H9 (cell line): ENCODE measurements at regions not wholly inside any gene's neighbourhood (a gene's known extent, or its start where the extent isn't known, plus 50 kb on each side); places are given as distances from the start of the nearest gene placed in this dataset.

Source experiments
- DNase-seq: peaks from one replicate; pipeline ENCODE4 v3.0.0-alpha.2; 2017
- H2AFZ ChIP-seq: one replicate; pipeline ENCODE4 v1.6.1; 2013; ENCODE audit warnings: mild to moderate bottlenecking, low read length, control low read depth, moderate library complexity
- H2AK5ac ChIP-seq: 2 replicates; pipeline ENCODE4 v1.6.1; 2013; ENCODE audit warnings: low read length, control low read depth, mixed read lengths; ENCODE audit not compliant: insufficient read length
- H2BK120ac ChIP-seq: one replicate; pipeline ENCODE4 v1.6.1; 2013; ENCODE audit warnings: low read depth, mild to moderate bottlenecking, low read length, control low read depth, inconsistent platforms; ENCODE audit not compliant: poor library complexity, severe bottlenecking
- H2BK12ac ChIP-seq: 2 replicates; pipeline ENCODE4 v1.6.1; 2013; ENCODE audit warnings: low read length, control low read depth, mixed read lengths, low read depth; ENCODE audit not compliant: insufficient read length
- H2BK15ac ChIP-seq: 2 replicates; pipeline ENCODE4 v1.6.1; 2013; ENCODE audit warnings: low read depth, low read length, control low read depth
- H2BK20ac ChIP-seq: one replicate; pipeline ENCODE4 v1.6.1; 2013; ENCODE audit warnings: low read depth, mild to moderate bottlenecking, low read length, control low read depth, inconsistent platforms; ENCODE audit not compliant: poor library complexity, severe bottlenecking
- H2BK5ac ChIP-seq: 2 replicates; pipeline ENCODE4 v1.6.1; 2013; ENCODE audit warnings: low read length, control low read depth, mixed read lengths; ENCODE audit not compliant: insufficient read length
- H3K14ac ChIP-seq: 2 replicates; pipeline ENCODE4 v1.6.1; 2013; ENCODE audit warnings: low read length, control low read depth; ENCODE audit not compliant: insufficient read depth
- H3K18ac ChIP-seq: 2 replicates; pipeline ENCODE4 v1.6.1; 2013; ENCODE audit warnings: low read depth, mild to moderate bottlenecking, mixed read lengths, low read length, control low read depth; ENCODE audit not compliant: insufficient read length
- H3K23ac ChIP-seq: 2 replicates; pipeline ENCODE4 v1.6.1; 2013; ENCODE audit warnings: low read length, control low read depth, mixed read lengths, low read depth; ENCODE audit not compliant: insufficient read length
- H3K23me2 ChIP-seq: 2 replicates; pipeline ENCODE4 v1.6.1; 2013; ENCODE audit warnings: low read depth, mild to moderate bottlenecking, mixed read lengths, low read length, control low read depth; ENCODE audit not compliant: insufficient read length, poor library complexity, severe bottlenecking
- H3K27ac ChIP-seq: 2 replicates; pipeline ENCODE4 v1.5.1; 2013; ENCODE audit warnings: low read length, control low read depth, mixed read lengths, low read depth; ENCODE audit not compliant: insufficient read length
- H3K27me3 ChIP-seq: 2 replicates; pipeline ENCODE4 v1.6.1; 2013; ENCODE audit warnings: low read length, control low read depth, inconsistent platforms; ENCODE audit not compliant: insufficient read depth
- H3K4ac ChIP-seq: 2 replicates; pipeline ENCODE4 v1.6.1; 2013; ENCODE audit warnings: low read depth, mild to moderate bottlenecking, control low read depth, inconsistent platforms, low read length, moderate library complexity
- H3K4me1 ChIP-seq: 2 replicates; pipeline ENCODE4 v1.6.1; 2013; ENCODE audit warnings: low read length, control low read depth, inconsistent platforms; ENCODE audit not compliant: insufficient read depth
- H3K4me2 ChIP-seq: 2 replicates; pipeline ENCODE4 v1.6.1; 2013; ENCODE audit warnings: low read length, control low read depth, mixed read lengths; ENCODE audit not compliant: insufficient read length, insufficient read depth
- H3K56ac ChIP-seq: 2 replicates; pipeline ENCODE4 v1.6.1; 2013; ENCODE audit warnings: low read depth, mild to moderate bottlenecking, mixed read lengths, low read length, control low read depth; ENCODE audit not compliant: insufficient read length
- H3K79me1 ChIP-seq: 2 replicates; pipeline ENCODE4 v1.6.1; 2013; ENCODE audit warnings: low read depth, mild to moderate bottlenecking, moderate library complexity, low read length, control low read depth, inconsistent platforms; ENCODE audit not compliant: insufficient read depth, poor library complexity, severe bottlenecking
- H3K79me2 ChIP-seq: 2 replicates; pipeline ENCODE4 v1.6.1; 2013; ENCODE audit warnings: low read length, control low read depth, inconsistent platforms; ENCODE audit not compliant: insufficient read depth
- H3K9ac ChIP-seq: 2 replicates; pipeline ENCODE4 v1.6.1; 2013; ENCODE audit warnings: low read length, control low read depth, mixed read lengths; ENCODE audit not compliant: insufficient read length; ENCODE audit errors: extremely low read depth
- H3K9me3 ChIP-seq: one replicate; pipeline ENCODE4 v1.6.1; 2013; ENCODE audit warnings: low read depth, low read length, inconsistent platforms; ENCODE audit not compliant: control insufficient read depth
- H3T11ph ChIP-seq: one replicate; pipeline ENCODE4 v1.6.1; 2013; ENCODE audit warnings: mild to moderate bottlenecking, low read length, control low read depth, inconsistent platforms
- H4K20me1 ChIP-seq: one replicate; pipeline ENCODE4 v1.6.1; 2013; ENCODE audit not compliant: control insufficient read depth, insufficient read length, insufficient read depth
- H4K5ac ChIP-seq: 2 replicates; pipeline ENCODE4 v1.6.1; 2013; ENCODE audit warnings: low read depth, mild to moderate bottlenecking, mixed read lengths, low read length, control low read depth; ENCODE audit not compliant: insufficient read length
- H4K8ac ChIP-seq: replicated peaks from 2 replicates; pipeline ENCODE4 v1.6.1; 2013; ENCODE audit warnings: low read length, control low read depth, mixed read lengths, low read depth; ENCODE audit not compliant: insufficient read length
- H4K91ac ChIP-seq: 2 replicates; pipeline ENCODE4 v1.6.1; 2013; ENCODE audit warnings: low read depth, mild to moderate bottlenecking, moderate library complexity, mixed read lengths, low read length, control low read depth; ENCODE audit not compliant: insufficient read length
- H3K27ac Mint-ChIP-seq, 3 experiments: 2 replicates in 2 of 3; 3 replicates in 1 of 3; pipeline ENCODE4 v1.8.0; 2020 to 2021; ENCODE audit warnings: mixed read lengths in 3 of 3, mild to moderate bottlenecking in 1 of 3, moderate library complexity in 1 of 3
- H3K27me3 Mint-ChIP-seq: 2 replicates; pipeline ENCODE4 v1.8.0; 2021; ENCODE audit warnings: low read depth, mild to moderate bottlenecking, moderate library complexity, mixed read lengths
- H3K36me3 Mint-ChIP-seq, 3 experiments: 2 replicates in 2 of 3; 3 replicates in 1 of 3; pipeline ENCODE4 v1.8.0; 2020 to 2021; ENCODE audit warnings: low read depth in 3 of 3, mixed read lengths in 3 of 3; ENCODE audit not compliant: insufficient read depth in 1 of 3
- H3K4me1 Mint-ChIP-seq, 2 experiments: 2 replicates each; pipeline ENCODE4 v1.8.0; 2020; ENCODE audit warnings: mixed read lengths in 2 of 2
- H3K4me3 Mint-ChIP-seq, 2 experiments: 2 replicates in 1 of 2; 3 replicates in 1 of 2; pipeline ENCODE4 v1.8.0; 2020 to 2021; ENCODE audit warnings: mild to moderate bottlenecking in 2 of 2, mixed read lengths in 2 of 2, moderate library complexity in 1 of 2
- H3K9me3 Mint-ChIP-seq, 2 experiments: 2 replicates in 1 of 2; 3 replicates in 1 of 2; pipeline ENCODE4 v1.8.0; 2020; ENCODE audit warnings: mild to moderate bottlenecking in 2 of 2, mixed read lengths in 2 of 2, moderate library complexity in 1 of 2
- CTCF ChIP-seq: fragments of 200-600 bp; sonication (generic); conservative IDR thresholded peaks from 3 replicates; pipeline ENCODE4 v1.8.0; 2021; ENCODE audit warnings: antibody characterized with exemption, mild to moderate bottlenecking
- WGBS: extraction: QIAGEN DNeasy Blood & Tissue Kit; methylation state at CpG from one replicate; pipeline ENCODE4 v1.1.7; 2013; ENCODE audit warnings: missing lambda C conversion rate, low lambda C conversion rate, mixed read lengths; ENCODE audit not compliant: insufficient read length; ENCODE audit errors: extremely low coverage; 5-methylcytosine and 5-hydroxymethylcytosine counted together

GRCh38 chr2:171235262-171235881 is 74.7 kb upstream of the TLK1 start:
- no peak overlapping the region for H2AFZ ChIP-seq

More at GRCh38 chr2:171235262-171235881, 74.7 kb upstream of the TLK1 start:
- Histone ChIP-seq H2BK5ac (no peak overlapping the region), H2BK20ac (no peak overlapping the region), H3K9ac (no peak overlapping the region), H2BK15ac (no peak overlapping the region), H2AK5ac (no peak overlapping the region), H3K23ac (no peak overlapping the region), H4K91ac (no peak overlapping the region), H2BK120ac (no peak overlapping the region), H3K79me1 (no peaks in the 10 kb centered on the region), H3K56ac (no peak overlapping the region), H3K18ac (no peak overlapping the region), H4K5ac (no peak overlapping the region), H3K79me2 (no peaks in the 10 kb centered on the region), H3K23me2 (no peaks in the 10 kb centered on the region), H3K4ac (no peak overlapping the region), H3T11ph (no peak overlapping the region), H3K4me1 (no peaks in the 10 kb centered on the region), H4K8ac (no peak overlapping the region), H3K14ac (no peak overlapping the region), H3K27ac (no peak overlapping the region), H3K9me3 (no peaks in the 10 kb centered on the region), H2BK12ac (no peak overlapping the region), H3K27me3 (no peaks in the 10 kb centered on the region), H3K4me2 (no peak overlapping the region), H4K20me1 (no peaks in the 10 kb centered on the region)
- DNase-seq, result no peak
- TF ChIP-seq CTCF, result no peak
- Mint-ChIP-seq H3K27ac (no peak overlapping the region; a peak in 1 of 7 replicates), H3K4me1 (peaks cover 0 to 2% of the 10 kb centered on the region in 2 experiments; a peak in 1 of 4 replicates), H3K27me3 (no peaks in the 10 kb centered on the region), H3K9me3 (peaks cover 6% of the 10 kb centered on the region in 2 experiments; a peak in 3 of 5 replicates), H3K4me3 (no peak overlapping the region), H3K36me3 (peaks cover 0 to 11% (median 3%) of the 10 kb centered on the region in 3 experiments; a peak in 3 of 7 replicates)
- WGBS, result no CpG with 5 or more reads among the region's 8 CpGs
